ENCODE measurements at regions not wholly inside any gene's neighbourhood (a gene's known extent, or its start where the extent isn't known, plus 50 kb on each side); places are given as distances from the start of the nearest gene placed in this dataset.

GRCh38 chr7:26593896-26594295, 270.5 kb downstream of the SKAP2 start:
- 89% methylated on average over 5 of the region's 5 CpGs; no CpG with 5 or more reads in 1 of the 2 experiments for WGBS, 2 experiments (ENCODE audit: extremely low coverage in 1 of 2, insufficient coverage in 1 of 2, insufficient read length in 1 of 2, insufficient replicate concordance in 2 of 2, low coverage in 1 of 2, low lambda C conversion rate in 2 of 2, missing lambda C conversion rate in 1 of 2)
- H3K27me3 ChIP-seq (replicated peaks in 1 of 4; ENCODE audit: control insufficient read depth in 3 of 4, extremely low read depth in 1 of 4, insufficient read depth in 3 of 4, low read length in 3 of 4) = no peaks in the 10 kb centered on the region; a peak in 1 of 7 replicates
- FAIRE-seq (no peak), DNase-seq (ENCODE audit: low read depth in 1 of 2, low spot score in 2 of 2) (no peak)
- H2BK15ac ChIP-seq (ENCODE audit: low read length) = no peak overlapping the region
- no peak overlapping the region for H2BK20ac ChIP-seq (ENCODE audit: low read length)
- no peak overlapping the region for H3K4me3 ChIP-seq (ENCODE audit: extremely low read depth in 1 of 4, insufficient read depth in 2 of 4, low read depth in 3 of 4, low read length in 4 of 4)
- H3K18ac ChIP-seq (ENCODE audit: extremely low read depth, low read length) = no peak overlapping the region
- CTCF ChIA-PET (ENCODE audit: partially characterized antibody) = interaction anchor here (1.2 to 1.7 kb wide), 4 partner anchors 15 to 71 kb away, joined by 3 to 4 read pairs (median 4); no protein-coding TSS in a partner anchor
- no peaks in the 10 kb centered on the region for H3K36me3 ChIP-seq (ENCODE audit: control insufficient read depth in 2 of 4, insufficient read depth in 4 of 4, low read length in 3 of 4)
- H3K4ac ChIP-seq (replicated peaks; ENCODE audit: insufficient read length, low read depth, low read length) = no peak overlapping the region
- H3K79me2 ChIP-seq (ENCODE audit: control insufficient read depth in 1 of 2, insufficient read depth in 2 of 2, low read length in 2 of 2) = no peaks in the 10 kb centered on the region
- H4K5ac ChIP-seq (ENCODE audit: insufficient read length, low read depth, low read length) = no peak overlapping the region
- H3K79me1 ChIP-seq (ENCODE audit: low read depth, low read length) = no peaks in the 10 kb centered on the region
- H3K56ac ChIP-seq (replicated peaks; ENCODE audit: insufficient read length, low read depth, low read length) = no peak overlapping the region
- H3K23ac ChIP-seq (ENCODE audit: insufficient read length) = no peak overlapping the region
- no peak overlapping the region for H2AK5ac ChIP-seq (ENCODE audit: low read depth, low read length)
- H3K14ac ChIP-seq (ENCODE audit: insufficient read length) = no peak overlapping the region
- no peak overlapping the region for H3K4me2 ChIP-seq (ENCODE audit: insufficient read depth in 1 of 2, low read depth in 2 of 2, low read length in 2 of 2)
- no peak overlapping the region for H4K8ac ChIP-seq (ENCODE audit: extremely low read depth, insufficient read depth, low read length)
- H4K20me1 ChIP-seq (replicated peaks in 1 of 2; ENCODE audit: control insufficient read depth in 1 of 2, insufficient read depth in 2 of 2, low read length in 2 of 2) = no peaks in the 10 kb centered on the region
- H3K23me2 ChIP-seq (ENCODE audit: low read depth, low read length) = no peaks in the 10 kb centered on the region; the same call in 1 of the 2 replicates
- H3K4me1 ChIP-seq (replicated peaks in 1 of 4; ENCODE audit: control insufficient read depth in 3 of 4, insufficient read depth in 4 of 4, low read length in 3 of 4) = no peaks in the 10 kb centered on the region; a peak in 1 of 7 replicates
- H2AFZ ChIP-seq (ENCODE audit: low read length) = no peak overlapping the region
- POLR2A ChIA-PET (ENCODE audit: partially characterized antibody) = no interaction called here
- no peak overlapping the region for H4K91ac ChIP-seq (replicated peaks; ENCODE audit: insufficient read length, low read length)
- no peak overlapping the region for H3K9ac ChIP-seq (replicated peaks in 1 of 4; ENCODE audit: extremely low read depth in 1 of 4, low read depth in 3 of 4, low read length in 3 of 4)
- H2BK120ac ChIP-seq (replicated peaks; ENCODE audit: low read depth, low read length) = no peak overlapping the region
- H2BK12ac ChIP-seq (ENCODE audit: low read depth, low read length) = no peak overlapping the region
- TF ChIP-seq ATF2 (IDR thresholded peaks at IDR 0.05; ENCODE audit: low read length) = no peak
- no peak for TF ChIP-seq RBBP5 (IDR thresholded peaks at IDR 0.05; ENCODE audit: borderline replicate concordance, low read depth, low read length)
- no peak for TF ChIP-seq TEAD4 (IDR thresholded peaks at IDR 0.05; ENCODE audit: low read depth, low read length)
- no peak for TF ChIP-seq RFX5 (IDR thresholded peaks at IDR 0.05; ENCODE audit: borderline replicate concordance, low read depth, low read length)
- no peak for TF ChIP-seq PHF8 (conservative IDR thresholded peaks at IDR 0.05; ENCODE audit: low read depth, low read length)
- H2BK5ac ChIP-seq (ENCODE audit: low read depth, low read length) = no peak overlapping the region
- no peaks in the 10 kb centered on the region for H3K9me3 ChIP-seq (ENCODE audit: insufficient read depth in 2 of 2, low read depth in 1 of 2, low read length in 1 of 2)
- no peak overlapping the region for H3K27ac ChIP-seq (ENCODE audit: low read depth, low read length)
